GM12865 (cell line): ENCODE measurements at regions not wholly inside any gene's neighbourhood (a gene's known extent, or its start where the extent isn't known, plus 50 kb on each side); places are given as distances from the start of the nearest gene placed in this dataset.

Source experiments
- DNase-seq: peaks from one replicate; pipeline ENCODE4 v3.0.0; 2010; ENCODE audit warnings: low read depth
- H3K4me3 ChIP-seq: 2 replicates; pipeline ENCODE4 v1.5.1; 2011; ENCODE audit warnings: mild to moderate bottlenecking, low read depth, low read length, control low read depth
- TF ChIP-seq, protein P1 (sequence below): IDR thresholded peaks from 2 replicates; pipeline ENCODE4 v1.5.1; 2011; ENCODE audit warnings: low read length, control low read depth, low read depth, inconsistent platforms; ENCODE audit not compliant: insufficient read depth; ENCODE audit errors: missing control alignments

DNA sequence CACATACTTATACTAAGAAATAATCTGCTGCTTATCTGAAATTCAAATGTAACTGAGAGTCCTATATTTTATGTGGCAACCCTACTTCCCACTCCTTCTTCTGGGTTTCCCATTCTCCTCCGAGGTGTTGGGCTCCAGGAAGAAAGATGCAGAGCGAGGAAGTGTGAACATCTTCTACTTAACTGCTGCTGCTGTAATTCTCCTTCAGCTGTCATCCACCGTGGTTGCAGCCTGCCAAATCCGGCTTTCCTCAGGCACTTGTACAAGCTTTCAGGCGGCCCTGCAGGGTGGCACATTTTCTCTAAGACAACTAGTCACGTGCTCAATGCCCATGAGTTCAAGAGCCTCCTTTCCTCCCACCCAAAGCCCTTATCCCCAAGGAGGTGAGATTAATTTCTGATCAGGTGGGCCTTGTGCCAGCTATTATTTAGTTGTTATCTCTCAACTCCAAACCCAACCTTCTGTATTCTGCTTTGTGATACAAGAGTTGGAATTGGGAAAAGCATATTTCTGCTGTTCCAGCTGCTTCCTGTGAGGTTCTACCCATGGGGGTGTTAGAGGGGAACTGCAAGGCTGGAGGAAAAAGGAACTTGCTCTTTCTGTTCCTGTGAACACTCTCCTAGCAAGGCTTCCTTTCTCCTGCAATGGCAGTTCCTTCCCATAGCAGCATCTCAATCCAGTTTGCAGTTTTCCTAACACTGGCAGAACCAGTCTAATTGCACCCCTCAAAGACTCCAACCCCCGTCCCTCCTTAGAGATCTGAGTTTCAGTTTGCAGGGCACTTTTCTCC, 67.6 kb upstream of the RBBP6 start:
- TF ChIP-seq, protein P1, sequence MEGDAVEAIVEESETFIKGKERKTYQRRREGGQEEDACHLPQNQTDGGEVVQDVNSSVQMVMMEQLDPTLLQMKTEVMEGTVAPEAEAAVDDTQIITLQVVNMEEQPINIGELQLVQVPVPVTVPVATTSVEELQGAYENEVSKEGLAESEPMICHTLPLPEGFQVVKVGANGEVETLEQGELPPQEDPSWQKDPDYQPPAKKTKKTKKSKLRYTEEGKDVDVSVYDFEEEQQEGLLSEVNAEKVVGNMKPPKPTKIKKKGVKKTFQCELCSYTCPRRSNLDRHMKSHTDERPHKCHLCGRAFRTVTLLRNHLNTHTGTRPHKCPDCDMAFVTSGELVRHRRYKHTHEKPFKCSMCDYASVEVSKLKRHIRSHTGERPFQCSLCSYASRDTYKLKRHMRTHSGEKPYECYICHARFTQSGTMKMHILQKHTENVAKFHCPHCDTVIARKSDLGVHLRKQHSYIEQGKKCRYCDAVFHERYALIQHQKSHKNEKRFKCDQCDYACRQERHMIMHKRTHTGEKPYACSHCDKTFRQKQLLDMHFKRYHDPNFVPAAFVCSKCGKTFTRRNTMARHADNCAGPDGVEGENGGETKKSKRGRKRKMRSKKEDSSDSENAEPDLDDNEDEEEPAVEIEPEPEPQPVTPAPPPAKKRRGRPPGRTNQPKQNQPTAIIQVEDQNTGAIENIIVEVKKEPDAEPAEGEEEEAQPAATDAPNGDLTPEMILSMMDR = no peak
- H3K4me3 ChIP-seq = no peak overlapping the region
- no peak for DNase-seq

DNA sequence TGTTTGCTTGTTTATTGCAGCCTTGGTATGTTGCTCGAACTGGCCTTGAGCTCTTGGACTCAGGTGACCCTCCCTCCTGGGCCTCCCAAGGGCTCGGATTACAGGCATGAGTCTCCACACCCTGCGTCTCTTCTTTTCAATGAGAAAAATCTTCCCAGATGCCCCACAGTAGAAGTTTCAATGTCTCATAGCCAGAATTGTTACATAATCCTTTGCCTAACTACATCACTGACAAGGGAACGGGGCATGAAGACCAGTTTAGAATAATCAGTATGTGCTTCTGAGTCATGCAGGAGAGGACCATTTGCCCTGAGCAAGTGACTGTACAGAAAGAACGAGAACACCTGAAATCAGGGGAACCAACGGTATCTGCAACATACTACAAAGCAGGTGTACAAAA, 61.9 kb upstream of the RBBP6 start:
- no peak for DNase-seq
- H3K4me3 ChIP-seq = no peak overlapping the region
- TF ChIP-seq, protein P1 = no peak

DNA sequence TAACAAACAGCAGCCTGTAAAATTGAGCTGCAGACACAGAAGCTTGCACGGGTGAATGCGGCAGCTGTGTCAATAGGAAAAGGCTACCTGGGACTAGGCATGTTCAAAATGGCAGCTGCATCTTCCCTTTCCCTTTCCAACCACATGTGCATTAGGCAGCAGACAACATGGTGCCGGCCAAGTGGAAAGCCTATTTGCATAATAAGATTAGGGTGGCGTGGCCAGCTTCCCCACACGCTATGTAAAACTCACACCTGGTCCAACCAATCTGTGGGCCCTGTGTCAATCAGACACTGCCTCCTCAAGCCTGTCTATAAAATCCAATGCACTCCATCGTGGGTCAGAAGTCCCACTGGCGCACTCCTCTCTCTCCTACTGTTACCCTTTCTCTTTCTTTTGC, 61.0 kb upstream of the RBBP6 start:
- TF ChIP-seq, protein P1 = no peak
- DNase-seq = peak; percentile 7

DNA sequence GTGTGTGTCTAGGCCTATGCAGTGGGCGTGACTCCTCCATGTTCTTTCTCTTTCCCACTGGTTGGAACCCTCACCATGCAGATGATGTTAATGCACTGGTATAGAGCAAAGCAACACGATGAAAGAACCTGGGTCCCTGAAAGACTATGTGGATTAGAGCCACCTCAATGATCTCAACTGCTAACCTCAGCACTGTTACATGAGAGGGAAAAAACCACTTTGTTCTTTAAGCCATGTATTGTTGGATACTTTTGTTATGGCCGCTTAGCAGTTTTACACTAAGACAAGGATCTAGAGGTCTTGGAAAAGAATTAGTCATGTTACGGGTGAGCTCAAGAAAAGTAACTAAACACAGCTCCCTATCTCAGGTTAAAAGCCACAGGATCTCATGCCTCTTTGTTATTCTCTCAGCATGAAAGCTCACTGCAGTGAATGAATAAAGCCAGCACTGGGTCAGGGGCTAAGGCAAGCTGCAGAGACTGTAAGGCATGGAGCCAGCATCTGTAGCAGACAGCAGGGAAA, 56.6 kb upstream of the RBBP6 start:
- TF ChIP-seq, protein P1 = no peak
- H3K4me3 ChIP-seq = no peak overlapping the region
- no peak for DNase-seq

More for the DNA sequence above, 61.0 kb upstream of the RBBP6 start:
- no peak overlapping the region for H3K4me3 ChIP-seq

DNA sequence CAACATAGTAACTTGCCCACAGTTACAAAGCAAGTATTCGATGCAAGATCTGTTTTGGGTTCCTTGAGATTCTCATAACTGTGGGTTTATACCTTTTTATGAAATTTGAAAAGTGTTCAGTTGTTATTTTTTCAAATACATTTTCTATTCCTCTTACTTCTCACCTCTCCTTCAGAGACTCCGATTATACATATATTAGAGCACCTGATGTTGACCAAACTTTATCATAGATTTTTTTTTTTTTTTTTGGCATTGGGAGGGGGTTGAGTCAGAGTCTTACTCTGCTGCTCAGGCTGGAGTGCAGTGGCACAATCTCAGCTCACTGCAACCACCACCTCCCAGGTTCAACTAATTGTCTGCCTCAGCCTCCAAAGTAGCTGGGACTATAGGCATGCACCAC, 51.3 kb upstream of the RBBP6 start:
- TF ChIP-seq, protein P1 = no peak
- H3K4me3 ChIP-seq = no peak overlapping the region
- DNase-seq = no peak
